Stimulated activated CD4-positive, alpha-beta T cell treated with anti-CD3 and anti-CD28 coated beads, Interleukin-15, amount 100 ng/mL, for 48 hours (primary cell): ENCODE measurements at regions not wholly inside any gene's neighbourhood (a gene's known extent, or its start where the extent isn't known, plus 50 kb on each side); places are given as distances from the start of the nearest gene placed in this dataset.
"Not testable (repeated sequence)": the region's sequence is repeated elsewhere in the genome, so short reads cannot be mapped to it uniquely, and the experiment has no call there.

Experiments
- DNase-seq, 2 donors: peaks; one replicate each; pipeline ENCODE4 v3.0.0-alpha.2; 2020; ENCODE audit warnings: low read depth in 2 of 2

DNA sequence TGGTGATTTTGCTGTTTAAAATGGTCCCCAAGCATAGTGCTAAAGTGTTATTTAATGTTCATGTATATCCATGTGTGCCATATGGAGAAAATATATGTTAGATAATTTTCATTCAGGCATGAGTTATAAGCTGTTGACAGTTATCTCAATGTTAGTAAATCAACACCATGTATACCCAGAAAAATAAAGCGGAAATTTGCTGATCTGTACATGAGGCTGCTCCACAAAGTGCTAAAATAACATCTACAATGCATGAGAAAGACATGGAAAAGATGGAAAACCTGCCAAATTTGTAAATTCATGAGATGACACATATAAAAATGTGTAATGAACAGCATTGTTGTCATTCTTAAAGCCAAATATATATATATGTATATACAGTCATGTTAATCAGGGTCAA is 1199.2 kb downstream of the FSCB start:
- DNase-seq: no peak

GRCh38 chr14:43306053-43306452 is 1201.0 kb downstream of the FSCB start:
- no peak for DNase-seq

- DNase-seq: no peak
Measured at GRCh38 chr14:43297794-43298193, 1209.3 kb downstream of the FSCB start.

DNA sequence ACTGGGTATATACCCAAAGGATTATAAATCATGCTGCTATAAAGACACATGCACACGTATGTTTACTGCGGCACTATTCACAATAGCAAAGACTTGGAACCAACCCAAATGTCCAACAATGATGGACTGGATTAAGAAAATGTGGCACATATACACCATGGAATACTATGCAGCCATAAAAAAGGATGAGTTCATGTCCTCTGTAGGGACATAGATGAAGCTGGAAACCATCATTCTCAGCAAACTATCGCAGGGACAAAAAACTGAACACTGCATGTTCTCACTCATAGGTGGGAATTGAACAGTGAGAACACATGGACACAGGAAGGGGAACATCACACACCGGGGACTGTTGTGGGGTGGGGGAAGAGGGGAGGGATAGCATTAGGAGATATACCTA is 1211.0 kb downstream of the FSCB start:
- not testable (repeated sequence) for DNase-seq

DNA sequence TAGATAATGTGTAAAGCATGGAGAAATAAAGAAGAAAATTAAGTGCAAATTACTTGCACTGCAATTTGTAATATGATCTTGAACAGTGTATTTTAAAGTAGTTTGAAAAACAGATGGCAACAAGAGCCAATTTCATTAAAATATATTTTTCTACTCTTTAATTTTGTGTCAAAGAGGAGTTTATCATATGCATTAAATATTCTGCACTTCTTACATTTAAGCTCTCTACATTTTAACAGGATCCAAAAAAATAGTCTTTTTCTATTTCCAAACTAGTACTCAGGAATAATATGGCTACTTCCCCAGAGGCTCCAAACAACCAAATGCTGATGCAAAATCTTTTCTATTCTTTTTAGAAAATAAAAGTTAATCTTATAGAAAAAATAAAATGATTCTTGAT is 1221.5 kb downstream of the FSCB start:
- no peak for DNase-seq

- no peak for DNase-seq
Measured at GRCh38 chr14:43260056-43260455, 1247.0 kb downstream of the FSCB start.

DNA sequence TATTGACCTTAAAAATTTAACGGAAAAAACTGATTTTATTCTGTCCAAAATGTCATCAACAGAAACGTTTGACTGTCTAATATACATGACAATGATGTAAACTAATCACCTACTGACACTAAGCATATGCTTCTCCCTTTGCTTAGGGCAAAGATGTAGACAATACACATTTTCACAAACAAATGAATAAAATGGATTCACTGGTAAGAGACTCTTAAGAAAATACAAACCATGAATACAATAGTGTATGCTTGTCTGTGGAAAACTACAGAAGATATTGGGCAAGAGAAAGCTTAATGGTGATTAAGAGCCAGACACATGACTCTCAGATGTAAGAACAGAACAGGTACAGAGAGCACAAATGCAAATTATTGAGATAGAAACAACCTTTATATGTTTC is 1248.7 kb downstream of the FSCB start:
- no peak for DNase-seq

DNA sequence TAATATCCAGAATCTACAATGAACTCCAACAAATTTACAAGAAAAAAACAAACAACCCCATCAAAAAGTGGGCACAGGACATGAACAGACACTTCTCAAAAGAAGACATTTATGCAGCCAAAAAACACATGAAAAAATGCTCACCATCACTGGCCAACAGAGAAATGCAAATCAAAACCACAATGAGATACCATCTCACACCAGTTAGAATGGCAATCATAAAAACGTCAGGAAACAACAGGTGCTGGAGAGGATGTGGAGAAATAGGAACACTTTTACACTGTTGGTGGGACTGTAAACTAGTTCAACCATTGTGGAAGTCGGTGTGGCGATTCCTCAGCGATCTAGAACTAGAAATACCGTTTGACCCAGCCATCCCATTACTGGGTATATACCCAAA is 1250.1 kb downstream of the FSCB start:
- DNase-seq: not testable (repeated sequence)

GRCh38 chr14:43252866-43253265 is 1254.2 kb downstream of the FSCB start:
- no peak for DNase-seq

GRCh38 chr14:43249591-43249990 is 1257.5 kb downstream of the FSCB start:
- no peak for DNase-seq

- DNase-seq: no peak
Measured at GRCh38 chr14:43249116-43249515, 1258.0 kb downstream of the FSCB start.

- DNase-seq: no peak
Measured at GRCh38 chr14:43247877-43248276, 1259.2 kb downstream of the FSCB start.

DNA sequence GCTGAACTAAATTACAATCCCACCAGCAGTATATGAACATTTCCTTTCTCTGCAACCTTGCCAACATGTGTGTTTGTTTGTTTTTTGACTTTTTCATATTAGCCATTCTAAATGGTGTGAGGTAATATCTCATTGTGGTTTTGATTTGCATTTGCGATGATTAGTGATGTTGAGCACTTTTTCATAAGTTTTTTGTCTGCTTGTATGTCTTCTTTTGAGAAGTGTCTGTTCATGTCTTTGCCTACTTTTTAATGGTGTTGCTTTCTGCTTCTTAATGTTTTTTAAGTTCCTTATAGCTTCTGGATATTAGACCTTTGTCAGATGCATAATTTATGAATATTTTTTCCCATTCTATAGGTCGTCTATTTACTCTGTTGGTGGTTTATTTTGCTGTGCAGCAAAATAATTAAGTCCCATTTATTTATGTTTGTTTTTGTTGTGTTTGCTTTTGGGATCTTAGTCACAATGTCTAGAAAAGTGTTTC is 1262.9 kb downstream of the FSCB start:
- DNase-seq: no peak

- no peak for DNase-seq
Measured at GRCh38 chr14:43243168-43243567, 1263.9 kb downstream of the FSCB start.

DNA sequence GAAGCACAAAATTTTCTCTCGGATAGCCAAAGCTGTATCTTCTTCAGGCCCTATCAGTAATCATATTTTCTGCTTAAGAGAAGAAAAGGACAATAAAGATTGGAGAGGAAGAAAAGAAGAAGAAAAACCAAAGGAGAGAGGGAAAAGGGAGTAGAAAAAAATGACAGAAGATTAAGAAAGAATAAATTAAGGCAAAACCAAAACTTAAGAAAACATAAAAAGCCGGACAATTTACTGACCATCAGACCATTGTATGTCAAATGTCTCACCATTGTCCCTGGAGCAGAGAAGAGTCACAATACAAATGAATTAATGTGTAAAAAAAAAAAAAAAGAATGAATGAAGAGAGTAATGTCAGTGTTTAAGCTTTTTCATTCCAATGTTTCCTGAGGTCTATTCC is 1274.8 kb downstream of the FSCB start:
- DNase-seq: no peak

- DNase-seq: no peak
Measured at GRCh38 chr14:43215524-43215923, 1291.6 kb downstream of the FSCB start.

GRCh38 chr14:43207189-43207588 is 1299.9 kb downstream of the FSCB start:
- no peak for DNase-seq

GRCh38 chr14:43204816-43205215 is 1302.3 kb downstream of the FSCB start:
- DNase-seq: no peak

DNA sequence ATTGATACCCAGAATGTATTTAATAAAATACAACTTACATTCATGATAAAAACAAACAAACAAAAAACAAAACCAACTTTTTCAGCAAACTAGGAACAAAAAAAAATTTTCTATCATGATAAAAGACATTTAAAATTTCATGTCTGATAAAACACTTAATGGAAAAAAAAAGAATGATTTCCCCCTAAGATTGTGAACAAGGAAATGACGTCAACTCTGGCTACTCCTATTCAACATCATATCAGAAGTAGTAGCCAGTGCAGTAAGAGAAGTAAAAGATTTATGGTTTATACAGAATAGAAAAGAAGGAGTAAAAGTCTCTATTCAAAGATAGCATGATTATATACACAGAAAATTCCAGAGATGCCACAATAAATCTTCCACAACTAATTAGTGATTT is 1306.6 kb downstream of the FSCB start:
- no peak for DNase-seq

GRCh38 chr14:43198465-43198864 is 1308.6 kb downstream of the FSCB start:
- no peak for DNase-seq

DNA sequence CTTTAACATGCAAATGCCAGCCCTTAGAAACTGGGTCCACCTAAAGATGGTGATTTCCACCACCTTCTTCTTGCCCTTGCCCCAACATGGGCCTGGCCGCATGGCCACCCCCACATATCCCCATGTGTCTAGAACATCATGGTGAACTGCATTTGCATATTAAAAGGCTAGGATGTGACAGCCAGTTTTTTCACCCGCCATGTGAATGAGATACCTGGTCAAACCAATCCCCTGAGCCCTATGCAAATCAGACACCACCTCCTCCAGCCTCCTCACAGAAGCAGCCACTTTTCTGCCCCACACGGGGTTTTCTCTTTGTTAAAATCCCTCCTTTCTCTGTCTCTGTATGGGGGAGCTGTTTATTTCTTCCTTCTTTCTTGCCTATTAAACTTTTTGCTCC is 1322.5 kb downstream of the FSCB start:
- DNase-seq: no peak

DNA sequence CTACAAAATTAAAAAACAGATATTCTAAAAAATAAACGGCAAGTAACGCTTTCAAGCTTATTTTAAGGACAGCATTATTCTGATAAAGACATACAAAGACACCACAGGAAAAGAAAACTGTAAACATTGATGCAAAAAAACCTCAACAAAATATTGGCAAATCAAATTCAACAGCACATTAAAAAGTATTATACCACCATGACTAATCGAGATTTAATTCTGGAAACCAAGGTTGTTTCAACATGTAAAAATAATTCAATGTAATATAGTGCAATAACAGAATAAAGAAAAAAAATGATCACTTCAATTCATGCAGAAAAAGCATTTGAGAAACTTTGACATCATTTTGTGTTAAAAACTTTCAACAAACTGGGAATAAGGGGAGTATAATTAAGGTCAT is 1323.2 kb downstream of the FSCB start:
- no peak for DNase-seq

GRCh38 chr14:43175896-43176295 is 1331.2 kb downstream of the FSCB start:
- no peak for DNase-seq

DNA sequence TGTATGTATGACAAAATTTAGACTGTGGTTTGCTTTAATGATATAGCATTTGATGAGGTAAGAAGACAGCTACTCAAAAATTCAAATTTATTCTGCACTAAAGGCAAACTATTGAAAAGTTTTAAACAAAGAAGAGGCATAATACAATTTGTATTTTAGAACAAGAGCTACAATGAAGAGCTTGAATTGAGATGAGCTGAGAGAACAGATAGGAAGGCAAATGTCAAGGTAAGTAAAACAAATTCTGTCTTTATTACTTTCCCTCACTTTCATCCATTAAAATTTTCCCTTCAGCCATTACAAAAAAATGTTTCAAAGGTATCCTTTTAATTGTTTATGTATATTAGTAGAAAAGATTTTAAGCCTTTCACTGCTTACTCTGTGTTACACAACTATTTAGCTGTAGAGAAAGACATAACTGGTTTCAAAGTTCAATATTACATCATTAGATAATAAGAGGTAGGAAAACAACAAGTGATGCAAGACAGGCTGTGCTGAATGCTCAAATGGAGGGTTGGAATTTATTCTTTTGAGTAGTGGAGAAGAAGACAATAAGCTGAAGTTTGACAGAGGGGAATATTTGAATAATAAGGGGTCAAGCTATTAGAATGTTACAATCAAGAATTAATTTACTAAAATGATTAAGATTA is 1334.1 kb downstream of the FSCB start:
- no peak for DNase-seq
